GM18870 (cell line): ENCODE measurements at regions not wholly inside any gene's neighbourhood (a gene's known extent, or its start where the extent isn't known, plus 50 kb on each side); places are given as distances from the start of the nearest gene placed in this dataset.

Source experiments
- ATAC-seq: cut with Tn5 transposase; IDR thresholded peaks from one replicate; pipeline ENCODE4 v1.9.1; 2021; ENCODE audit warnings: moderate library complexity; ENCODE audit not compliant: unreplicated experiment

- ATAC-seq: no peak
These were observed 209.1 kb upstream of the CXCL12 start for GRCh38 chr10:44593952-44594351.

GRCh38 chr10:44607116-44607515 lies 222.2 kb upstream of the CXCL12 start:
- no peak for ATAC-seq

GRCh38 chr10:44618910-44619309 lies 234.0 kb upstream of the CXCL12 start:
- no peak for ATAC-seq

GRCh38 chr10:44619521-44619920 lies 234.6 kb upstream of the CXCL12 start:
- no peak for ATAC-seq

- ATAC-seq: no peak
These were observed 235.1 kb upstream of the CXCL12 start for GRCh38 chr10:44619975-44620374.

GRCh38 chr10:44627591-44628354 lies 242.9 kb upstream of the CXCL12 start:
- no peak for ATAC-seq

- no peak for ATAC-seq
These were observed 244.0 kb upstream of the CXCL12 start for GRCh38 chr10:44628921-44629320.

GRCh38 chr10:44635176-44635575 lies 250.3 kb upstream of the CXCL12 start:
- no peak for ATAC-seq

- no peak for ATAC-seq
These were observed 251.7 kb upstream of the CXCL12 start for GRCh38 chr10:44636625-44637024.

GRCh38 chr10:44640429-44640828 lies 255.5 kb upstream of the CXCL12 start:
- ATAC-seq: no peak

GRCh38 chr10:44647473-44647872 lies 262.6 kb upstream of the CXCL12 start:
- ATAC-seq: no peak

GRCh38 chr10:44647877-44648542 lies 263.1 kb upstream of the CXCL12 start:
- ATAC-seq: peak; percentile 86

- ATAC-seq: no peak
These were observed 260.2 kb upstream of the TMEM72 start for GRCh38 chr10:44650691-44651661.

- no peak for ATAC-seq
These were observed 259.3 kb upstream of the TMEM72 start for GRCh38 chr10:44651834-44652233.

- ATAC-seq: no peak
These were observed 251.8 kb upstream of the TMEM72 start for GRCh38 chr10:44659320-44659719.

GRCh38 chr10:44660271-44660670 lies 250.9 kb upstream of the TMEM72 start:
- ATAC-seq: no peak

GRCh38 chr10:44662051-44662450 lies 249.1 kb upstream of the TMEM72 start:
- ATAC-seq: no peak

- ATAC-seq: no peak
These were observed 242.8 kb upstream of the TMEM72 start for GRCh38 chr10:44668336-44668735.

- no peak for ATAC-seq
These were observed 239.8 kb upstream of the TMEM72 start for GRCh38 chr10:44671319-44671718.

GRCh38 chr10:44673245-44673983 lies 237.7 kb upstream of the TMEM72 start:
- no peak for ATAC-seq
